ENCODE measurements at regions not wholly inside any gene's neighbourhood (a gene's known extent, or its start where the extent isn't known, plus 50 kb on each side); places are given as distances from the start of the nearest gene placed in this dataset.

DNA sequence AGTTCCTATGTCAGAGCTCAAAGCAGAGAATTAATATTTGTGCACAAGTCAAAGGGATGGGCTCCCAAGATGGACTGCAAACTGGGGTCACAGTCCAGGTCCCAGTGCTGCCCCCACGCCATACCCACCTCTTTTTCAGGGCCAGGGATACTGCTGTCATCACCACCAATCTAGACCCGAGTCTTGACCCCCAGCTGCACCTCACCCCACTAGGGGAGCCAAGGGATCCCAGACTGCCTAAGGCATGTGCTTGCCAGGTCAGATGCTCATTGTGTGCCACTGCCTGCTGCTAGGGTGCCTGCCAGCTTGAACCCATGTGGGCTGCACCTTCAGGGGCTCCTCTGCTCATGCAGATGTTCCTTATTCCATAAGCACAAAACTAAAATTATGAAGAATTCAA, 215.6 kb upstream of the NREP start:
- no peak for TF ChIP-seq EZH2phosphoT487 (IDR thresholded peaks at IDR 0.05; ENCODE audit: low read depth, severe bottlenecking, unreplicated experiment)
- TF ChIP-seq, protein P1, sequence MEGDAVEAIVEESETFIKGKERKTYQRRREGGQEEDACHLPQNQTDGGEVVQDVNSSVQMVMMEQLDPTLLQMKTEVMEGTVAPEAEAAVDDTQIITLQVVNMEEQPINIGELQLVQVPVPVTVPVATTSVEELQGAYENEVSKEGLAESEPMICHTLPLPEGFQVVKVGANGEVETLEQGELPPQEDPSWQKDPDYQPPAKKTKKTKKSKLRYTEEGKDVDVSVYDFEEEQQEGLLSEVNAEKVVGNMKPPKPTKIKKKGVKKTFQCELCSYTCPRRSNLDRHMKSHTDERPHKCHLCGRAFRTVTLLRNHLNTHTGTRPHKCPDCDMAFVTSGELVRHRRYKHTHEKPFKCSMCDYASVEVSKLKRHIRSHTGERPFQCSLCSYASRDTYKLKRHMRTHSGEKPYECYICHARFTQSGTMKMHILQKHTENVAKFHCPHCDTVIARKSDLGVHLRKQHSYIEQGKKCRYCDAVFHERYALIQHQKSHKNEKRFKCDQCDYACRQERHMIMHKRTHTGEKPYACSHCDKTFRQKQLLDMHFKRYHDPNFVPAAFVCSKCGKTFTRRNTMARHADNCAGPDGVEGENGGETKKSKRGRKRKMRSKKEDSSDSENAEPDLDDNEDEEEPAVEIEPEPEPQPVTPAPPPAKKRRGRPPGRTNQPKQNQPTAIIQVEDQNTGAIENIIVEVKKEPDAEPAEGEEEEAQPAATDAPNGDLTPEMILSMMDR (IDR thresholded peaks at IDR 0.05; ENCODE audit: poor library complexity), result no peak
